ENCODE measurements at regions not wholly inside any gene's neighbourhood (a gene's known extent, or its start where the extent isn't known, plus 50 kb on each side); places are given as distances from the start of the nearest gene placed in this dataset.

DNA sequence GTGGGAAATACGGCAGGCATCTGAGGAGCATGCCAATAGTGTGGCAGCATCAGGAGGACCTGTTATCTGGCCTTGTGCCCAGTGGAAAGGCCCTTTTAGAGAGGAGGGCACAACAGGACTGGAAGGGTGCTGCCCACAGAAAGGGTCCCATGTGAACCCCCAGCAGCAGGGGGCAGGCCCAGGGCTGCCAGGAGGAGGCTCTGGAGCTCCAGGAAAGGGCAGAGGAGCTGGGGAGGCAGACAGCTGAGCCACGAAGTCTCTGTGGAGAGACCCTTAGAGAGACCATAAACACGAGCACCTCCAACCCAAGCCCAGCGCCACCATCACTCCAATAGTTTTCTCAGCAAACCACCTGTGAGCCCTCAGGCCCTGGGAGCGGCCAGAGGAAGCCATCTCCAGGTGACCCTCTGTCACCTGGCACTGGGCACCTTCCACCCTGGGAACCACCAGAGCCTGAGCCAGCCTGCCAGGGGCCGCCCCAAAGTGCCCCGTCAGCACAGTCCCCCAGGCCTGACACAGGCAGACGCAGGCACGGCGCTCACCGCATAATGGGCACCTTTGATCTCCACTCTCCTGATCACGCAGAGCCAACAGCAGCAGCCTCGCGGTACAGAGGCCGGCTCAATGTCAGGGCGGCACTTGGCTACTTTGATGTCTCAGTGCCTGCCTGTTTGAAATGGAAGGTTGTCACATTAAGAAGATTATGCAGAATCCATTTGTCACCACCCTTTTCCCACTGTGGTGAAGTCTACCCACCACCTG, 162.5 kb upstream of the RAB6C start:
- TF ChIP-seq, protein P1, sequence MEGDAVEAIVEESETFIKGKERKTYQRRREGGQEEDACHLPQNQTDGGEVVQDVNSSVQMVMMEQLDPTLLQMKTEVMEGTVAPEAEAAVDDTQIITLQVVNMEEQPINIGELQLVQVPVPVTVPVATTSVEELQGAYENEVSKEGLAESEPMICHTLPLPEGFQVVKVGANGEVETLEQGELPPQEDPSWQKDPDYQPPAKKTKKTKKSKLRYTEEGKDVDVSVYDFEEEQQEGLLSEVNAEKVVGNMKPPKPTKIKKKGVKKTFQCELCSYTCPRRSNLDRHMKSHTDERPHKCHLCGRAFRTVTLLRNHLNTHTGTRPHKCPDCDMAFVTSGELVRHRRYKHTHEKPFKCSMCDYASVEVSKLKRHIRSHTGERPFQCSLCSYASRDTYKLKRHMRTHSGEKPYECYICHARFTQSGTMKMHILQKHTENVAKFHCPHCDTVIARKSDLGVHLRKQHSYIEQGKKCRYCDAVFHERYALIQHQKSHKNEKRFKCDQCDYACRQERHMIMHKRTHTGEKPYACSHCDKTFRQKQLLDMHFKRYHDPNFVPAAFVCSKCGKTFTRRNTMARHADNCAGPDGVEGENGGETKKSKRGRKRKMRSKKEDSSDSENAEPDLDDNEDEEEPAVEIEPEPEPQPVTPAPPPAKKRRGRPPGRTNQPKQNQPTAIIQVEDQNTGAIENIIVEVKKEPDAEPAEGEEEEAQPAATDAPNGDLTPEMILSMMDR (conservative IDR thresholded peaks at IDR 0.05; ENCODE audit: low read depth, low read length), result no peak
- TF ChIP-seq EZH2phosphoT487 (IDR thresholded peaks at IDR 0.05; ENCODE audit: borderline replicate concordance, low read length) (no peak), EZH2 (IDR thresholded peaks at IDR 0.05; ENCODE audit: low read length, unreplicated experiment) (no peak)
